ENCODE measurements at regions not wholly inside any gene's neighbourhood (a gene's known extent, or its start where the extent isn't known, plus 50 kb on each side); places are given as distances from the start of the nearest gene placed in this dataset.

GRCh38 chr9:19614294-19614693, 174.5 kb downstream of the SLC24A2 start:
- TF ChIP-seq EZH2 (IDR thresholded peaks at IDR 0.05; ENCODE audit: insufficient read depth, poor library complexity, severe bottlenecking) (no peak), EZH2phosphoT487 (IDR thresholded peaks at IDR 0.05; ENCODE audit: insufficient read depth, low read depth) (no peak)
